ENCODE measurements at regions not wholly inside any gene's neighbourhood (a gene's known extent, or its start where the extent isn't known, plus 50 kb on each side); places are given as distances from the start of the nearest gene placed in this dataset.

GRCh38 chr19:28492201-28492600 is 720.8 kb downstream of the UQCRFS1 start:
- no peak for DNase-seq

GRCh38 chr19:28489776-28490175 is 723.2 kb downstream of the UQCRFS1 start:
- DNase-seq = peak; percentile 37

GRCh38 chr19:28489126-28489660 is 723.8 kb downstream of the UQCRFS1 start:
- DNase-seq = no peak

GRCh38 chr19:28487999-28488398 is 725.0 kb downstream of the UQCRFS1 start:
- DNase-seq = no peak

GRCh38 chr19:28486926-28487325 is 726.0 kb downstream of the UQCRFS1 start:
- peak; percentile 11 for DNase-seq

- DNase-seq = no peak
These were observed 726.5 kb downstream of the UQCRFS1 start for GRCh38 chr19:28486473-28486872.

GRCh38 chr19:28485292-28485691 is 727.7 kb downstream of the UQCRFS1 start:
- DNase-seq = peak; percentile 22

GRCh38 chr19:28483197-28483596 is 729.8 kb downstream of the UQCRFS1 start:
- DNase-seq = no peak

- no peak for DNase-seq
These were observed 730.7 kb downstream of the UQCRFS1 start for GRCh38 chr19:28482221-28482620.

GRCh38 chr19:28481674-28482073 is 731.3 kb downstream of the UQCRFS1 start:
- DNase-seq = no peak

- DNase-seq = peak; percentile 36
These were observed 737.4 kb downstream of the UQCRFS1 start for GRCh38 chr19:28475525-28475924.

- DNase-seq = peak; percentile 85
These were observed 740.1 kb downstream of the UQCRFS1 start for GRCh38 chr19:28472843-28473242.

GRCh38 chr19:28471731-28472510 is 741.0 kb downstream of the UQCRFS1 start:
- no peak for DNase-seq

GRCh38 chr19:28469544-28469943 is 743.4 kb downstream of the UQCRFS1 start:
- no peak for DNase-seq

- peak; percentile 77 for DNase-seq
These were observed 744.1 kb downstream of the UQCRFS1 start for GRCh38 chr19:28468701-28469459.

- DNase-seq = peak; percentile 20
These were observed 746.6 kb downstream of the UQCRFS1 start for GRCh38 chr19:28466107-28467045.

- DNase-seq = no peak
These were observed 747.4 kb downstream of the UQCRFS1 start for GRCh38 chr19:28465371-28466086.

GRCh38 chr19:28463493-28464053 is 749.4 kb downstream of the UQCRFS1 start:
- no peak for DNase-seq

GRCh38 chr19:28457620-28458019 is 755.3 kb downstream of the UQCRFS1 start:
- no peak for DNase-seq

- DNase-seq = no peak
These were observed 756.1 kb downstream of the UQCRFS1 start for GRCh38 chr19:28456708-28457320.

- no peak for DNase-seq
These were observed 756.7 kb downstream of the UQCRFS1 start for GRCh38 chr19:28456252-28456651.
